Muscle of leg (tissue), 3 donors: ENCODE measurements at regions not wholly inside any gene's neighbourhood (a gene's known extent, or its start where the extent isn't known, plus 50 kb on each side); places are given as distances from the start of the nearest gene placed in this dataset.

Experiments
- DNase-seq: peaks from one replicate; pipeline ENCODE4 v3.0.0; 2013
- H3K27ac ChIP-seq: one replicate; pipeline ENCODE4 v1.5.1; 2013; ENCODE audit warnings: mild to moderate bottlenecking, low read length, control low read depth
- H3K27me3 ChIP-seq: one replicate; pipeline ENCODE4 v1.6.1; 2013; ENCODE audit warnings: low read length; ENCODE audit not compliant: control insufficient read depth, insufficient read depth
- H3K36me3 ChIP-seq: one replicate; pipeline ENCODE4 v1.6.1; 2013; ENCODE audit warnings: low read length; ENCODE audit not compliant: control insufficient read depth, insufficient read depth
- H3K4me1 ChIP-seq: one replicate; pipeline ENCODE4 v1.6.1; 2013; ENCODE audit warnings: low read length; ENCODE audit not compliant: control insufficient read depth, insufficient read depth
- H3K4me3 ChIP-seq: one replicate; pipeline ENCODE4 v1.5.1; 2013; ENCODE audit warnings: low read length, control low read depth
- H3K9me3 ChIP-seq: replicated peaks from 2 replicates; pipeline ENCODE4 v1.6.1; 2013; ENCODE audit warnings: low read depth, low read length; ENCODE audit not compliant: control insufficient read depth
- WGBS: methylation state at CpG from one replicate; pipeline ENCODE4 v1.1.5; 2013; ENCODE audit warnings: missing lambda C conversion rate; ENCODE audit not compliant: insufficient coverage; 5-methylcytosine and 5-hydroxymethylcytosine counted together

DNA sequence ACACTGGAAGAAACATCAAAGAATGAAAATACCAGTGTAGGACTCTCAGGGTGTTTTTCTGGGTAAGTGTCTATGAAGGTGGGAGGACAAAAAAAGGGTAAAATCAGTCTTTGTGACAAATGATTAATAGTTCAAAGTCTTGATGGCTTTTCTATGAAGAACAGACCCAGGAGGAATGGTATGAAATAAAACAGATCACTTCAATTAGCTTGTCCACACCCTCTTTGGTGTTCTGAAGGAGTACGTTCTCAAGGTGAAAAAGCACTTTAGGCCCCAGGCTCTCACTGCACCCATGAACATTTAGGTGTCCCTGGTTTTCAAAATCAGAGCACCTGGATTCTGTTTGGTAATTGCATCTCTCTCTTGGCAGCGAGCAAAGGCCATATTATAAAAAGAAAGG lies 383.6 kb upstream of the NR2F2 start:
- H3K27me3 ChIP-seq = no peaks in the 10 kb centered on the region
- 80% methylated on average over 1 of the region's 2 CpGs for WGBS
- peaks cover 3% of the 10 kb centered on the region for H3K4me1 ChIP-seq
- H3K9me3 ChIP-seq = no peaks in the 10 kb centered on the region
- no peaks in the 10 kb centered on the region for H3K36me3 ChIP-seq
- H3K4me3 ChIP-seq = no peak overlapping the region
- no peak overlapping the region for H3K27ac ChIP-seq
- DNase-seq = no peak

DNA sequence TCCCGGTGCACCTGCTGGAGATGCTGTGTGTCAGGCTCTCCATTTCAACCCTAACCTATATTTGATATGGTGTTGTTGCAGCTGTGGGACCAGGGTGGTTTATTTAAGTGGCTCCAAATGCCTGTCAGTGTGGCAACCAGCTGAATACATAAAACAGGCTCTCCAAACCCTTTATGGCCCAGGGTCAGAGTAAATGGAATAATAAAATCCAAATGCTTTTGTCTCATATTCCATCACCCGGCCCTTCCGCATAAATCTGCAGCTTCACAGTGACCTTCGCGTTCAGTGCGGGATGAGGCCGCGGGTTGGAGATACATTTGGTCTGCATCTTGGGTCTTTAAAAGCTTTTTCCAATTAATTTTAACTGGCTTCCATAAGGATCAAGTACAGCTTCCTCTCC lies 382.1 kb upstream of the NR2F2 start:
- DNase-seq = no peak
- Histone ChIP-seq H3K4me1 (peaks cover 3% of the 10 kb centered on the region), H3K27ac (no peak overlapping the region), H3K27me3 (no peaks in the 10 kb centered on the region), H3K4me3 (no peak overlapping the region), H3K9me3 (no peaks in the 10 kb centered on the region), H3K36me3 (no peaks in the 10 kb centered on the region)
- 63% methylated on average over 7 of the region's 8 CpGs for WGBS

DNA sequence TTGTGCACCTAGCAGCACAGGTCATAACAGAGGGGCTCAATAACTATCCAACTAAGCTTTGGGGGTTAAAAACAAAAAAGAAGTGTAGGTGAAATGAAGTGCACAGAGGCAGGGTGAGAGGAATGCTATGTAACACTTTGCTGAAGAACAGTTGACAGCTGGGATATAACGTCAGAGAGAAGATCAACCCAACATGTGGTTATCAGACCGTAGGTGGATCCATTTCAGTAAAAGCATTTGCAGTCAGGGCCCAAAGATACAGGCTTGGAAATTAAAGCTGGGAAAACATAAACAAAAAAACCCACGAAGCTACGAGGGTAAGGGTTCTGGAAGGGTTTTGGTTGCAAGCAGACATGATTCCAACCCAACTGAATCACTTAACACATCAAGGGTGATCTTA lies 377.5 kb upstream of the NR2F2 start:
- Histone ChIP-seq H3K4me1 (peaks cover 7% of the 10 kb centered on the region), H3K27ac (no peak overlapping the region), H3K4me3 (no peak overlapping the region), H3K36me3 (no peaks in the 10 kb centered on the region), H3K27me3 (no peaks in the 10 kb centered on the region), H3K9me3 (peaks cover 2% of the 10 kb centered on the region)
- WGBS = 40% methylated on average over 2 of the region's 4 CpGs
- no peak for DNase-seq

DNA sequence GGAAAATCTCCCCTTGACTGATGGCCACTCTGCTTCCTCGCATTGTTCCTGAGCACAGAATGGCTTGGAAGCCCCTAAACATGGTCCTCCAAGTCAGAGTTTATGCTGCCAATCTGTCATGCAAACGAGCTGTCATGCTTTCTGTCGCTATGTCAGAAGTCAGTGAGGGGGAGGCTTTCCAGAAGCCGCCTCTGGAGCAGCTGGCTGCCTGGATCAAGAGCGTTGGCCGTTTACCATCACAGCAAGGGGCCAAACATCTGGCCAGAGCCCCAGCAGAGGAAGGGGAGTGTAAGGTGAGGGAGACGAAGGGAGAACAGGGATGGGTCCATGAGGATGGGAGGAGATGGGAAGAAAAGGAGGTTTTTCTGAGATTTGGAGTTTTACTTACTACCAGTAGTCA lies 372.6 kb upstream of the NR2F2 start:
- Histone ChIP-seq H3K36me3 (no peaks in the 10 kb centered on the region), H3K9me3 (peaks cover 6% of the 10 kb centered on the region), H3K4me1 (peaks cover 5% of the 10 kb centered on the region), H3K27ac (peak overlapping the region; percentile 69), H3K4me3 (no peak overlapping the region), H3K27me3 (no peaks in the 10 kb centered on the region)
- WGBS = 24% methylated on average over 7 of the region's 7 CpGs
- peak; percentile 66 for DNase-seq

DNA sequence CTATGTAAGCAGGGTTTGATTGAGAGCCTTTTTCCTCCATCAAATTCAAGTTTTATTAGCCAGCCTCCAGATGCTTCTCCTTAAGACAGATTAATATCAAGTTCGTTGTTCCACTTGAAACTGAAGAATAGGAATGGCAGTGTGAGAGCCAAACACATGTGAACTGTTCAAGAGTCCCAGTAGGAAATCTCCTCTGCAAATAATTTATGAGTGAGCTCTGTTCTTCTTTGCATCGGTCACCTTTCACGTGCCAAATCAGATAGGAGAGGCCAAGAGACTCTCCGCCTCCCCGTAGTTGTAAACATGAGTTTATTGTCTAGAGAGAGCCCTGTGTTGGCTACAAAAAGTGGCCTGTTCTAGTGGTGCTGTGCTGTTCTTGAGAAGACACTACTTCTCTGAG lies 372.1 kb upstream of the NR2F2 start:
- peak; percentile 92 for DNase-seq
- H3K4me1 ChIP-seq = peaks cover 5% of the 10 kb centered on the region
- H3K4me3 ChIP-seq = no peak overlapping the region
- no peaks in the 10 kb centered on the region for H3K36me3 ChIP-seq
- WGBS = no CpG with 5 or more reads among the region's 5 CpGs
- no peaks in the 10 kb centered on the region for H3K27me3 ChIP-seq
- H3K9me3 ChIP-seq = peaks cover 6% of the 10 kb centered on the region
- peak overlapping the region; percentile 69 for H3K27ac ChIP-seq

DNA sequence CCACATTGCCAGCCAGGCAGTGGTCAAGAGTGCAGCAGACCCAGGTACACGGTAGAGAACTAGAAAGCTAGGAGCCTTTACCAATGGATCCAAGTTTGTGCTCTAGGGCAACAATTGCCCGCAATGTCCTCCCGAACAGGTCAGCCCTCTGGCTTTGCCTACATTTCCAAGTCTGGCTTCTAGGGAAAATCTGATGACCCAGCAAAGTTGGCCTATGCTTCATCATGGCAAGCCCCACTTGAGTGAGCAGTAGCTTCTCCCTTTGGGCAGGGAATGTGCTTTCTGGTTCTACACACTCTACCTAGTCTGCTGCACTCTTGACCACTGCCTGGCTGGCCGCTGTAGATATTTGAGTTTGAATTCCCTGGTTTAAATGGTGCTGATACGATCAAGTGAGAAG lies 361.6 kb upstream of the NR2F2 start:
- 90% methylated on average over 4 of the region's 5 CpGs for WGBS
- Histone ChIP-seq H3K27me3 (no peaks in the 10 kb centered on the region), H3K9me3 (no peaks in the 10 kb centered on the region), H3K4me1 (peaks cover 6% of the 10 kb centered on the region), H3K36me3 (no peaks in the 10 kb centered on the region), H3K27ac (no peak overlapping the region), H3K4me3 (no peak overlapping the region)
- no peak for DNase-seq

DNA sequence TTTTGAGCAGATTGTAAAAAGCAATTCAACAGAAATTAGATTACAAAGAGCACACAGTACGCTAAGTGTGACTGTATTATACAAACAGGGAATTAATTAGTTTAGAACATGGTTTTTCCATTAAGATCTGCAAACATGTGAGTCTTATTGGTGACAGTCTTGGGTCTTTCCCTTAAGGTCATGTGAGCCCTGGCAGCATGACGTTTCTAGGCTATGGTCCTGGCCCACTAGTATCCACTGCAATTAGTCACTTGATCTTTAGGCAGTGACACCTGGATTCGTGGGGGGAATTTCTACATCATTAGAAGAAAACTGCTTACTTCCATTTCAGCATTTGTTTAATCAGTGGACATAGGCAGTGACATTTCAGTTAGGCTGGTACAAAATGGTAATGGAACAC lies 360.2 kb upstream of the NR2F2 start:
- no peak for DNase-seq
- H3K4me3 ChIP-seq = no peak overlapping the region
- no peaks in the 10 kb centered on the region for H3K27me3 ChIP-seq

DNA sequence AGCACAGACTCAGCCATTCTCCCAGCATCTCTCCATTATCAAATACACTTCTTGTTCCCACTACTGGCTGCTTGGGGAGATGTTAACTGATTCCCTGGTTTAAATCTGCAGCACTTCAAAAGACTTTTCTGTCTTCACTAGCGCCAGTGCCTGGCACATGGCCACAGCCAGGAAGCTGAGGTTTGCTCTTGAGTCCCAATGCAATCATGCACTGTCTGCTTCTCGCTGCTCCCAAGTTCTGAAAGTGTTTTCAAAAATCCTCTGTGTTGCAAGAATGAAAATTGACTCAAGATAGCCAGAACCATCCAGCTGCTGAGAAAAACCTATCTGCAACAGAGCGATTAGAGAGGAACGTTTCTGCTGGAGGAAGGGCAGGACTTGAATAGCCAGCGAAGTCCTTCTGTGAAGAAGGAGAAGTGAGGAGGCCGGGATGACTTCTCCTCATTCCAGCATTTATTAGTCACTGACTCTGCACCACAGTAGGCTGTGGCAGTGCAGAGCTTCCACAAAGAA lies 358.4 kb upstream of the NR2F2 start:
- no peaks in the 10 kb centered on the region for H3K27me3 ChIP-seq
- no peaks in the 10 kb centered on the region for H3K36me3 ChIP-seq
- H3K9me3 ChIP-seq = peaks cover 3% of the 10 kb centered on the region
- DNase-seq = peak; percentile 52
- 29% methylated on average over 2 of the region's 6 CpGs for WGBS
- no peak overlapping the region for H3K4me3 ChIP-seq
- H3K4me1 ChIP-seq = peaks cover 6% of the 10 kb centered on the region
- peak overlapping the region; percentile 11 for H3K27ac ChIP-seq

More for the DNA sequence above, 360.2 kb upstream of the NR2F2 start:
- H3K36me3 ChIP-seq = no peaks in the 10 kb centered on the region
- no peak overlapping the region for H3K27ac ChIP-seq
- WGBS = 83% methylated on average over 1 of the region's 3 CpGs
- H3K4me1 ChIP-seq = peaks cover 6% of the 10 kb centered on the region
- H3K9me3 ChIP-seq = peaks cover 3% of the 10 kb centered on the region

DNA sequence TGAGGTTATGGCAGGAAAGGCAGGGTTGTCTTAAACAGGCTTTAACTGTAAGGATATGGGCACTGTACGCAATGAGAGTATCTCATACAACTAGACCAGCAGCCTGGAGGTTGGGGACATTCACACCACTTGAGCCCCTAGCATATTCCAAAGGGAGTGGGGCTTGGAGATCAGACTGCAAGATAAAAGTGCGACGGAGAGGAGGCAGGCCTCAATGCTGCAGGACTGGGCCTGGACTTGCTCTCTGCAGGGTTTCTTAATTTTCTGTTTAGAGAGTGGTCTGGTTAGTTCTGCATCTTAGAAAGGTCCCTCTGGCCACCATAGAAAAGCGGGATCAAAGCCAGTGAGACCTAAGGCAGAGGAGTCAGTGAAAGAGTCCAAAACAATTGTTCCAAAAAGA lies 357.7 kb upstream of the NR2F2 start:
- Histone ChIP-seq H3K4me1 (peaks cover 6% of the 10 kb centered on the region), H3K36me3 (no peaks in the 10 kb centered on the region), H3K9me3 (peaks cover 3% of the 10 kb centered on the region), H3K27ac (no peak overlapping the region), H3K4me3 (no peak overlapping the region), H3K27me3 (no peaks in the 10 kb centered on the region)
- DNase-seq = no peak
- 90% methylated on average over 3 of the region's 4 CpGs for WGBS

DNA sequence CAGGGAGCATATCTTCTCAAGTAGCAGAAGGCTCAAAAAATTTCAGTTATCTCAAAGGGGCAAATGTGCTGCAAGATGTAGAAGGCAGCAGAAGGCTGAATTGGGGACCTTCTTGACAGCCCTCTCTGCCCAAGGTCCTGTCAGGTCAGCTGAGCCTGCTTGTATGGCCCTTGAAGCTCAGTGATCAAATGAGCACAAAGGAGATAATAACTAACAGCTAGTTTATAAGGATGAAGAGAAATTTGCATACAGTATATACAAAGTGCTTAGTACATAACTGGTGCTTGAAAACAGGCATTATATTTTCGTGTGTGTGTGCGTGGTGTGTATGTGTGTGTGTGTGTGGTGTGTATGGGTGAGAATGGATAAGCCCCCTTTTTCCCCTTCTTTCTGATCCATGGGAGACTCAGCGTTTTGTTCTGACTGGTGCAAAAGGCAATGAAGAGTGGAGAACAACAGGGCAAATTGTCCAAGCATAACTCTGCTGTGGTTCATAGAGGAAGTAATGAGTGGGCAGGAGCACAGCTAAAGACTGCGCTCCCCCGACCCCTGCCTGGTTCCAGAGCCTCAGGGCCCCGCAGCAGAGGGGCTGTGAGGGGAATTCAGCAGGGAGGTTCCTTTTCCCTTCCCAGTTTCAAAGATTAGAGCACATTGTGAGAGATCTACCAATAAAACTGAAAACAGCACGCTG lies 356.8 kb upstream of the NR2F2 start:
- Histone ChIP-seq H3K9me3 (peaks cover 3% of the 10 kb centered on the region), H3K4me1 (peaks cover 6% of the 10 kb centered on the region), H3K4me3 (no peak overlapping the region), H3K36me3 (no peaks in the 10 kb centered on the region), H3K27ac (no peak overlapping the region), H3K27me3 (no peaks in the 10 kb centered on the region)
- DNase-seq = no peak
- WGBS = 40% methylated on average over 2 of the region's 7 CpGs

DNA sequence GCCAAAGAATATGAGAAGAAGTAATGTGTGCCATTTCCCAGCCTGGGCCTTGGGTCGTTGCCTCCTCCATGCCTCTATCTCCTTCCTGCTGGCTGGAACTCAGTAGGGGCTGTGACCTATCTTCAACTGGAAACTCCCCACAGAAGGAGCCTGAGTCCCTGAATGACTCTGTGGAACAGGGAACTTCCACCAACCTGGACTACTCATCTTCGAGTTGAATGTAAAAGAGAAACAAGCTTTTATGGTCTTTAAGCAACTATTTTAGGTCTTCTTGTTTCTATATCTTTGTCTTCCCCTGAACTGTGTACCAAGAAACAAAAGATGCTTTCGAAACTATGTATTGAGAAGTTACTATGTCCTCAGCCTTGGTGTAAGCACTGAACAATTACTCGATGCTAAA lies 355.3 kb upstream of the NR2F2 start:
- no CpG with 5 or more reads among the region's 4 CpGs for WGBS
- Histone ChIP-seq H3K36me3 (no peaks in the 10 kb centered on the region), H3K9me3 (peaks cover 3% of the 10 kb centered on the region), H3K27ac (no peak overlapping the region), H3K4me1 (peaks cover 6% of the 10 kb centered on the region), H3K27me3 (no peaks in the 10 kb centered on the region), H3K4me3 (no peak overlapping the region)
- DNase-seq = no peak
